Activated naive CD4-positive, alpha-beta T cell treated with anti-CD3 and anti-CD28 coated beads, Interleukin-2, amount 50 U/mL, for 72 hours (primary cell): ENCODE measurements at regions not wholly inside any gene's neighbourhood (a gene's known extent, or its start where the extent isn't known, plus 50 kb on each side); places are given as distances from the start of the nearest gene placed in this dataset.

Source experiments
- ATAC-seq, 2 donors: fragments of 150-1000 bp; cut with Tn5 transposase; 2 replicates each; pipeline ENCODE4 v1.10.0; 2021; ENCODE audit warnings: mild to moderate bottlenecking in 2 of 2, moderate library complexity in 2 of 2
- DNase-seq, 2 donors: peaks; one replicate each; pipeline ENCODE4 v3.0.0; 2021 to 2022; ENCODE audit warnings: low spot score in 2 of 2
- H3K27ac Mint-ChIP-seq, 2 donors: one replicate each; pipeline ENCODE4 v1.8.0; 2022; ENCODE audit warnings: mild to moderate bottlenecking in 2 of 2, mixed read lengths in 2 of 2
- H3K36me3 Mint-ChIP-seq, 2 donors: one replicate each; pipeline ENCODE4 v1.8.0; 2022; ENCODE audit warnings: mixed read lengths in 2 of 2
- H3K9me3 Mint-ChIP-seq, 2 donors: one replicate each; pipeline ENCODE4 v1.8.0; 2022; ENCODE audit warnings: mixed read lengths in 2 of 2

DNA sequence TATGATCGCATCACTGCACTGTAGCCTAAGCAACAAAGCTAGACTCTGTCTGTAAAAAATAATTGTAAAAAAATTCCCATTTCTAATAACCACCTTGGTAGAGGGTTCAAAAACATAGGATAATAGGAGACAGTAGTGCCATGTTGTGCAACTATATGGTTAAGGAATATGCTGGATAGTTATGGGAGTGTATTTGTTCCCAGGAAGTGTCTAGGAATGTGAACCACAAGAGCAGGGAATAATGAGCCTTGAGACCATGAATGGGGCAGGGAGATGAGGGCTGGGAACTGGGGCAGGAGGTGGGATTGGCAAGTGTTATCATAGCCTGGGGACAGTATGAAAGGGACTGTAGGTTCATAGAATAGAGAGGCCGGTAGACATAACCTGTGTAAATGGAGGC lies 50.4 kb downstream of the RUSC2 start:
- no peaks in the 10 kb centered on the region for H3K36me3 Mint-ChIP-seq
- no peak overlapping the region for H3K27ac Mint-ChIP-seq
- ATAC-seq (no peak), DNase-seq (no peak)
- H3K9me3 Mint-ChIP-seq: no peaks in the 10 kb centered on the region

DNA sequence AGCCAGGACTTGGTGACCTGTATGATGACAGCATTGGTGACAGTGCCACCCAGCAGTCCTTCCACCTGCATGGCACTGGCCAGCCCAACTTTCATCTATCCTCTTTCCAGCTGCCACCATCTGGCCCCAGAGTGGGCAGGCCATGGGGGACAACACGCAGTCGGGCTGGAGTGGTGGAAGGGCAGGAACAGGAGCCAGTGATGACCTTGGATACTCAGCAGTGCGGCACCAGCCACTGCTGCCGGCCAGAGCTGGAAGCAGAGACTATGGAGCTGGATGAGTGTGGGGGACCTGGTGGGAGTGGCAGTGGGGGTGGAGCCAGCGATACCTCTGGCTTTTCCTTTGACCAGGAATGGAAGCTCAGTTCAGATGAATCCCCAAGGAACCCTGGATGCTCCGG lies 56.9 kb downstream of the RUSC2 start:
- no peak for DNase-seq
- Mint-ChIP-seq H3K9me3 (no peaks in the 10 kb centered on the region), H3K36me3 (no peaks in the 10 kb centered on the region), H3K27ac (peak overlapping the region in 1 of 2 donors; percentile 42)
- ATAC-seq: no peak

DNA sequence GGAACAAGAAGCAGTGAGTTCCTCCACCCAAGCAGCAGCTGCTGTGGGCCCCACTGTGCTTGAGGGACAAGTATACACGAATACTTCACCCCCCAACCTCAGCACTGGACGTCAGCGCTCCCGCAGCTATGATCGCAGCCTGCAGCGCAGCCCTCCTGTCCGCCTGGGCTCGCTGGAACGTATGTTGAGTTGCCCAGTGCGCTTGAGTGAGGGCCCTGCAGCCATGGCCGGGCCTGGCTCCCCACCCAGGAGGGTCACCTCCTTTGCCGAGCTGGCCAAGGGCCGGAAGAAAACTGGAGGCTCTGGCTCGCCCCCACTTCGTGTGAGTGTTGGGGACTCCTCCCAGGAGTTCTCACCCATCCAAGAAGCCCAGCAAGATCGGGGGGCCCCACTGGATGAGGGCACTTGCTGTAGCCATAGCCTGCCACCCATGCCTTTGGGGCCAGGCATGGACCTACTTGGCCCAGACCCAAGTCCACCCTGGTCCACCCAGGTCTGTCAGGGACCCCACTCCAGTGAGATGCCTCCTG lies 57.1 kb upstream of the TESK1 start:
- ATAC-seq (no peak), DNase-seq (no peak)
- no peaks in the 10 kb centered on the region for H3K36me3 Mint-ChIP-seq
- no peaks in the 10 kb centered on the region for H3K9me3 Mint-ChIP-seq
- peak overlapping the region in 1 of 2 donors; percentile 49 for H3K27ac Mint-ChIP-seq

DNA sequence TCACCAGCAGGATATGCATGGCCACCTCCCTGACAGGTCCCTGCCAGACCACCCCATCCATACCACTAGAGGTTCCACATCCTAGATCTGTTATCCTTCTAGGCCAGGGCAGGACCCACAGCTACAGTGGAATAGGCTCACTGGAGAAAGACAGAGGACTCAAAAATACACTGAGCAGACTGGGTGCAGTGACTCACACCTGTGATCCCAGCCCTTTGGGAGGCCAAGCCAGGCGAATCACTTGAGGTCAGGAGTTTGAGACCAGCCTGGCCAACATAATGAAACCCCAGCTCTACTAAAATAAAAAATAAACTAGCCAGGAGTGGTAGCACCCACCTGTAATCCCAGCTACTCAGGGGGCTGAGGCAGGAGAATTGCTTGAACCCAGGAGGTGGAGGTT lies 56.5 kb upstream of the TESK1 start:
- H3K9me3 Mint-ChIP-seq: no peaks in the 10 kb centered on the region
- no peaks in the 10 kb centered on the region for H3K36me3 Mint-ChIP-seq
- ATAC-seq: peak in 1 of 2 donors; percentile 28
- DNase-seq: no peak
- H3K27ac Mint-ChIP-seq: no peak overlapping the region

DNA sequence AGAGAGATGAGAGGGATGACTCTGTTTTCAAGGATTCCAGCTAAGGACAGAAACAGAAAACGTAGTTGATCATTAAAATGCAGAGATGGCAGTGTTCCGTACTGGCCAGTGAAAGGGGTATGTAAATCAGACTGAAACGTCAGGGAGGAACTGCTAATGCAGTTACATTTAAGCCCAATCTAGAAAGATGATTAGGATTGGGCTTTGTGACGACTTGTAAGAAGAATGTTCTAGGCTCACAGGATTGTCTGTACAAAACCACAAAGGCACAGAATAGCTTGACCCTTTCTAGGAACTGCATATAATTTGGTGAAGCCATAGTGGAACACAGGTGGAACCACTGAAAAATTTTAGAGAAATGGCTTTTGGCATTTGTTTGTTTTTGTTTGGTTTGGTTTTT lies 55.6 kb upstream of the TESK1 start:
- H3K27ac Mint-ChIP-seq: no peak overlapping the region
- no peaks in the 10 kb centered on the region for H3K9me3 Mint-ChIP-seq
- DNase-seq (no peak), ATAC-seq (no peak)
- no peaks in the 10 kb centered on the region for H3K36me3 Mint-ChIP-seq

DNA sequence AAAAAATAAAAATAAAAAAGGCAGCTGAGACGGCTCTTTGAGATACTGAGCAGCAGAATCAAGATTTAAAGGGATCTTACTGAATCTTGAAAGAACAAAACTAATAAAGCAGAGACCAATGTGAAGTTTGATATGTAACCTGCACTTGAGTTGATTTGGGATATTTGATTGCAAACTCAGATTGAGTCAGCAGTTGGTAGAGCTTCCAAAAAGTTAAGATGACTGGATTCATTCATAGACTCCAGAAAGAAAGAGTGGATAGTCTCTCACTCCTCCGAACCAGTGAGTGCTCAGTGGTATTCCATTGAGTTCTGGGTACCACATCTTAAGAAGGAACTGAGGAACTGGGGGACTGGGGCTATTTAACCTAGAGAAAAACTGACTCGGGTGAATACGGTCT lies 52.7 kb upstream of the TESK1 start:
- Mint-ChIP-seq H3K36me3 (no peaks in the 10 kb centered on the region), H3K9me3 (no peaks in the 10 kb centered on the region), H3K27ac (no peak overlapping the region)
- ATAC-seq (no peak), DNase-seq (no peak)

DNA sequence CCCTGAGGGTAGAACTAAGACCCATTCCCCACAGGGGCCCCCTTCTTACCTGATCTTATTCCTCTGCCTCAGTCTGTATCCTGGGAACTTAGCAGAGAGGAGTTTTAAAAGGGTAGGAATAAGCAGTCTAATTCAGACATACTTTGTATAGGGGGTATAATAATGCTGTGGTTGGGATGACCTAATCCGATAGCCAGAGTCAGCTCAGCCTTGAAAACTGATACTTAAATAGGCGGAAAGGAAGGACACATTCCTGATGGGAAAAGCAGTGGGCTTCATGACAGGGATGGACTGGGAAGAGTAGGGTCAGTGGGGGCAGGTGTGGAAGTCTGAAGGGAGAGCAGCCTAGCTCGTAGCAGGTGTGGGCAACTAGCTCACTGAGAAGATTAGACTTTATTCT lies 52.2 kb upstream of the TESK1 start:
- ATAC-seq: no peak
- Mint-ChIP-seq H3K27ac (no peak overlapping the region), H3K36me3 (no peaks in the 10 kb centered on the region), H3K9me3 (no peaks in the 10 kb centered on the region)
- DNase-seq: no peak

DNA sequence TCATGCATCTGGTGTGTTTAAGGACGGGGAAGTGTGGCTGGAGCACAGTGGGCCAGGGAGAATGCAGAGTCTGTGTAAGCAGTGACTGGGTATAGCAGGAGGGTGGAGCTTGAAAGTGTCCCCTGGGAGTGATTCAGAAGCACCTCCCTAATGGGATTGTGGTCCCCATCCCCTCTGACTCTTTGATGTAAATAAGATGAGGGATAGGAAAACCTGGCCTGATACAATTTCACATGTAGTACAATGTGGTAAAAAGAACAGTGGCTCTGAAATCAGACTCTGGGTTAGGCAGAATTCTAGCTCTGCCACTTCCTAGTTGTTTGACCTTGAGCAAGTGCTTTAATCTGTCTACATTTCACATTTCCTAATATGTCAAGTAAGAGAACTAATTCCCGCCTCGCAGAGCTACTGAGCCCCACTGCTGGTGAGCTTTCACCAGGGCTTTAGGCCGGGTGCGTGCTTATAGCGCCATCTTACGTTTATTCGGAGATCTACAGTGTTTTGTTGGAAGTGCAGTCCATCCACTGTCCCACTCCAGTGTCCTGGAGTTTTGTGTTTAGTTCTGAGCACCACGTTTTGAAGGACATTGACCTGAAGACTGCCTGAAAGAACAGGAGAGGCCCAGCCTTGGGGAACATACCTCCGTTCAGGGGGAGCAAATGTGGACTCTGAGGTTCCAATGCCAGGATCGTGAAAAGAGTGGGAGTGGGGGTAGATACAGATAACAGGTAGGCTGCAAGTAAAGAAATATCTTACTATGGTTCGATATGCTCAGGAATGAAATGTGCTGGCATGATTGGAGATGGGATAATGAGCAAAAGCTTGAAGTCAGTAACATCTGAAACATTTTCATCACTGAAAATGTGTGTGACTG lies 51.2 kb upstream of the TESK1 start:
- Mint-ChIP-seq H3K27ac (no peak overlapping the region), H3K36me3 (no peaks in the 10 kb centered on the region)
- peak; percentile 76 to 85 for ATAC-seq

DNA sequence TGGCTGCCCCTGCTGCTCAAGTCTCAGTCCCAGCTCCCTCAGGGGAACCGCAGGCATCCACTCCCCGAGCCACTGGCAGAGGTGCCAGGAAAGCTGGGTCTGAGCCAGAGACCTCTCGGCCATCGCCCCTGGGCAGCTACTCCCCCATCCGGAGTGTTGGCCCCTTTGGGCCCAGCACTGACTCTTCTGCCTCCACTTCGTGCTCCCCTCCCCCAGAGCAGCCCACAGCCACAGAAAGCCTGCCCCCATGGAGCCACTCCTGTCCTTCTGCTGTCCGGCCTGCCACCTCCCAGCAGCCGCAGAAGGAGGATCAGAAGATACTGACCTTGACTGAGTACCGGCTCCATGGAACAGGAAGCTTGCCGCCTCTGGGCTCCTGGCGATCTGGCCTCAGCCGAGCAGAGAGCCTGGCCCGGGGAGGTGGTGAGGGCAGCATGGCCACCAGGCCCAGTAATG lies 49.8 kb upstream of the TESK1 start:
- no peak for ATAC-seq

More for the DNA sequence above, 51.2 kb upstream of the TESK1 start:
- no peaks in the 10 kb centered on the region for H3K9me3 Mint-ChIP-seq
- peak in 1 of 2 donors; percentile 55 for DNase-seq

More for the DNA sequence above, 49.8 kb upstream of the TESK1 start:
- no peaks in the 10 kb centered on the region for H3K36me3 Mint-ChIP-seq
- H3K9me3 Mint-ChIP-seq: no peaks in the 10 kb centered on the region
- DNase-seq: no peak
- no peak overlapping the region for H3K27ac Mint-ChIP-seq
